Occipital lobe (tissue), 1 donor: ENCODE measurements at regions not wholly inside any gene's neighbourhood (a gene's known extent, or its start where the extent isn't known, plus 50 kb on each side); places are given as distances from the start of the nearest gene placed in this dataset.
"Not testable (repeated sequence)": the region's sequence is repeated elsewhere in the genome, so short reads cannot be mapped to it uniquely, and the experiment has no call there.

Experiments used
- DNase-seq: peaks from one replicate; lab custom pipeline; 2025; lab: John Stamatoyannopoulos, UW

DNA sequence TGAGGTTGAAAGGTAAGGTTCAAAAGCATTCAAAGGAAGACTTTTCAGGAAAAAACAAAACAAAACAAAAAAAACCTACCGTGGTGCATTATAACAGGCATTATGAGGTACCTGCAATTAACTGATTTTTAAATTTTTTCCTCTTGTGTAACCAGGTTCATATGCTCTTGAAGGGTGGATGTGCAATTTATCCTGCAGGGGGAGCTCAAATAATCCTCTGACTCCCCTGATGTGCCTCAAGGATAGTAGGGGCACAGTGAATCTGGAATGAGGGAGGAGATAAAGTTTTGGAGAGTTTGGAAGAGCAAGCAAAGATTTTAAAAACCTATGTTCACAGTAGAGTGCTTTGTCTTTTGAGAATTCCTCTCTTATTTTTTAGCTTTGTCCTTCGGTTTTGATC lies 1349.4 kb downstream of the CDH8 start:
- DNase-seq, result no peak

DNA sequence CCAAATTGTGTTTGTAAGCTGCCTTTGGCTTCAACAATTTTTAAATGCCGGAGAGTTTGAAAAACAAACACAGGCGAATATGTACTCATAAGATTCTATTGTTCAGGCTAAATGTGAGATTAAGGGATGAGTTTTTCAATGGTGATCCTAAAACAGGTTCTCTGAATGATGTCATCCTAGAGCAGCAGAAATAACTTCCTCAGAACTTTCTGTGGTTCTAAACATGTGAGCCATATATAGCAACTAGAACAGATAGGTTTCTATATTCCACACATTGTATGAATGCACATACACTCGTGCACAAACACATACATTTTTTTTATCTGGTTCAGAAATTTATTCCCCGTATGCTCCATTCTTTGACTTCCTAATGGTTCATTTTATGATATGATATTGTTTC lies 1352.2 kb downstream of the CDH8 start:
- DNase-seq, result no peak

GRCh38 chr16:60682219-60682618 lies 1354.0 kb downstream of the CDH8 start:
- DNase-seq, result no peak

GRCh38 chr16:60681043-60681442 lies 1355.2 kb downstream of the CDH8 start:
- DNase-seq, result no peak

DNA sequence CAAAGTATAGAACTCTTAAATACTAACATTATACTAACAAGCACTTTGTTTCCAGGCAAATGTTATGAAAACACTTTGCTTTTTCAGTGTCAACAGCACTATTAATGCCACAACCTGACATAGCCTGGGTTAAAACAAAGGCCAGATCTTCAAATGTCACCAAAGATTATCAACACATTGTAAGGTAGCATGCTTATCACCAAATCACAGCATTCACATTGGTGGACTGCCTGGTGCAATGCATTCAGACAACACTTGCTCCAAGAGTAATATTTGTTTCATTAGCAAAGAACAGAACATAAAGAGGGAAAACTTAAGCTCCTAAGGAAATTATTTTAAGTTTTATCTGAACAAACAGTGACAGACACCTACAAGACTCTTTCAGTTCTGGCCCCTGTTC lies 1361.2 kb downstream of the CDH8 start:
- no peak for DNase-seq

- DNase-seq, result no peak
Measured at GRCh38 chr16:60674241-60674640, 1362.0 kb downstream of the CDH8 start.

DNA sequence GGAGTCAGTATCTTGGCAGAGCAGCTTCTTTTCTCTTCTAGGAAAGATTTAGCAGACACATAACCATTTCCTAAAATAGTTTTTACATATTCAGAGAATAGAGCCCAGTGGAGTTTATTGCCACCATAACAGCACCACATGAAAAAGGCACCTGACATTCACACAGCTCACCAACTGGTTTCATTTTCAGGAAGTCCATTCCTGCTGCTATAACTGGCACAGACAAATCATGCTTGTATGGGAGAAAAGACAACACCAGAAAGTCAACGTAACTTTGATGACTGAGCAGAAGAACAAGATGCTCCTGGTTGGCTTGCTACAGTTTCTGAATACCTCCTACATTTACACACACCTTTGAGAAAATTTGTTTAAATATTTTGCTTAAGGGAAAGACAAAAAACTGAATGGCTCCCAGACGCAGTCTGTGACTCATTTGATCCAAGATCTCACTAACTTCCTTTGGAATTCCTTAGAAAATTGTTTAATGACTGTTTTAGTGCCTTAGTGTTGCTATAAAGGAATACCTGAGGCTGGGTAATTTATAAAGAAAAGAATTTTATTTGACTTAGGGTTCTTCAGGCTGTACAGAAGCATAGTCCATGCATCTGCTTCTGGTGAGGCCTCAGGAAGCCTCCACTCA lies 1380.6 kb downstream of the CDH8 start:
- no peak for DNase-seq

- no peak for DNase-seq
Measured at GRCh38 chr16:60651346-60651745, 1384.9 kb downstream of the CDH8 start.

DNA sequence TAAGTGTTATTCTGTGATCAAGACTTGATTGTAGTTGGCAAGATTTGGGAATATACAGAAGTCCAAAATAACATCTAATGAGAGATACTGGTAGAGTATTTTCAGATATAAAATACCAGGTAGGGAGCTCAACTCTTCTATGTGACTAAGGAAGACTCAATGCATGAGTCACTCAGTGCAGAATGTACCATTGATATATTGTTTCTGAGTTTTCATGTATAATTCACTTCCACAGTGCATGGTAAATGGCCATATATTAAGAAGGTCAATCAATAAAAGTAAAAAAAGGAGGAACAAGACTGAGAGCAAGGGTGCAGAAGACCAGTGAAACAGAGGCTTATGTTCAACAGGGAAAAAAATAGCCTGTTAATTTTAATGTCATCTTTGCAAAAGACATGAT lies 1387.9 kb downstream of the CDH8 start:
- no peak for DNase-seq

- not testable (repeated sequence) for DNase-seq
Measured at GRCh38 chr16:60647388-60647787, 1388.8 kb downstream of the CDH8 start.

DNA sequence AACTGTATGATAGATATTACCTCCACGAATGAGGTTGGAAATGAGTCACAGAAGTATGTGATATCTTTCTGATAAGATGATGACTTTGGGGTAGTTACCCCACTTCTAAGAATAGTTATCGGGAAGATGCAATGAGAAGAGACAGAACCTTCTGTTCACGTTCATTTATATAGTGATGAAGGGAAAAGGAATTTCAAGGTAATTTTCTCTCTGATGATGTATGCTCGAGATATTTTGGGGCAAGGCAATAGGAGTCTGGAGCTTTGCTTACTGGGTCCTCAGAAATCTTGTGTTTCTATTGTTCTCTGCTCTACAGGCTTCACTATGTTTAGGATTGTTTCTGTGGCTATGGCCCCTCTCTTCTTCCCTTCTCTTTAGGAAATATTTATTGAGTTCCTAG lies 1389.6 kb downstream of the CDH8 start:
- no peak for DNase-seq

- DNase-seq, result no peak
Measured at GRCh38 chr16:60645541-60645940, 1390.7 kb downstream of the CDH8 start.

DNA sequence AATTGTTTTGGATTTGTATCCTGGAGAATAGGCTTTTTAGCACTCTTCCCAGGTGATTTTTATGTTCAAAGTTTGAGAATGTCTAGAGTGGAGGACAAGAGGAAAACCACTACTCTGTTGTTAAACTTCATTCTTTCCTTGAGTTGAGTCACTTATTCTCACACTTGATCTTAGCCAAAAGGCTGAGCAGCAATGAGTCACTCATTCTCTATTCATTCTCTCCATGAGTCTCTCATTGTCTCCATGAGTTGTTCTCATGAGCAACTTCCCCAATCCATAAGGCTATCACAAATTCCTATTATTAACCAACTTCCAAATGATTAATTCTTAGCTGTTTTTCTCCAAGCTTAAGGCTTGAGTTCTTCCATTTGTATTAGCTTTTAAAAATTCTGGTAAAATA lies 1393.3 kb downstream of the CDH8 start:
- no peak for DNase-seq

- no peak for DNase-seq
Measured at GRCh38 chr16:60641067-60641665, 1395.1 kb downstream of the CDH8 start.

DNA sequence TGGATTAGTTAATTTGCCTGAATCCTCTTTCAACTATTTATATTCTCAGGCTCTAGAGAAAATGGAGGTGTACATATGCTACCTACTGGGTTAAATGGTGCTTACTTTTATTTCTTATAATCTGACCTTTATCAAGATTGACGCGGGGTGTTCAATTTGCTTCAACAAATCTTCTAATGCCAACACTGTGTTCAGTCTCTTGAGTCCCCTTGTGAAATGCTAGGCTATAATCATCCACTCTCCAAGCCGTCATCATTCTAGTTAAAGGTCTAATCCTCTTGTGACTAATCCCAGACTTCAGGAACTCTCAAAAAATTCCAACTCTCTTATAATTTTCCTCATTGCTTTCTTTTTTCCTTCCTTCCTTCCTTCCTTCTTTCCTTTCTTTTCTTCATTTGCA lies 1396.2 kb downstream of the CDH8 start:
- no peak for DNase-seq

GRCh38 chr16:60636636-60637035 lies 1399.6 kb downstream of the CDH8 start:
- DNase-seq, result not testable (repeated sequence)

DNA sequence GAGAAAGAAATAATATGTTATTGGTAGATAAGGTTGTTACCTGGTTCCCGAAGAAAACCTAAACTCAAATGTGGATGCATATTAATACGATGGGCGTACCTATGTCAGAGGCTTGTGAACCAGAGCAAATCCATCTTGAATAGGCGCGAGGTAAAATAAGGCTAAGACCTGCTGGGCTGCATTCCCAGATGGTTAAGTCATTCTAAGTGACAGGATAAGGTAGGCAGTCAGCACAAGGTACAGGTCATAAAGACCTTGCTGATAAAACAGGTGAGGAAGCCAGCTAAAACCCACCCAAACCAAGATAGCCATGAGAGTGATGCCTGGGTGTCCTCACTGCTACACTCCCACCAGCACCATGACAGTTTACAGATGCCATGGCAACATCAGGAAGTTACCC lies 1400.1 kb downstream of the CDH8 start:
- no peak for DNase-seq

DNA sequence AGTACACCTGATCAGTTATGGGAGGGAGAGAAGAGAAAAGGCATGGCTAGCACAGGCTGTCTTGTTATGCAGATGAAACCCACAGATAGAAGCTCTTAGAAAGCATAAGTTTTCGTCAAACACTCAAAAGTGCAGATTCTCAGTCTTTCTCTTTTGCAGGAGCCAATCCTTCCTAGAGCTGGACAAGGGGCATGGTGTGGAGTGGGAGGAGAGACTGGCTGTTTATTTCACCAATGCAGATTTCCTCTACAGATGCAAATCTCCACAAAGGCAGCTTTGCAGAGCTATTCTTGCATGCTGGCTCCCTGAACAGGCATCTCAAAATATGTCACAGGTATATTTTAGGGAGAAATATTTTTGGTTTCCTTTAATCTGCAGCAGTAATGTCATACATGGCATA lies 1400.7 kb downstream of the CDH8 start:
- no peak for DNase-seq

- DNase-seq, result no peak
Measured at GRCh38 chr16:60611844-60612243, 1424.4 kb downstream of the CDH8 start.

DNA sequence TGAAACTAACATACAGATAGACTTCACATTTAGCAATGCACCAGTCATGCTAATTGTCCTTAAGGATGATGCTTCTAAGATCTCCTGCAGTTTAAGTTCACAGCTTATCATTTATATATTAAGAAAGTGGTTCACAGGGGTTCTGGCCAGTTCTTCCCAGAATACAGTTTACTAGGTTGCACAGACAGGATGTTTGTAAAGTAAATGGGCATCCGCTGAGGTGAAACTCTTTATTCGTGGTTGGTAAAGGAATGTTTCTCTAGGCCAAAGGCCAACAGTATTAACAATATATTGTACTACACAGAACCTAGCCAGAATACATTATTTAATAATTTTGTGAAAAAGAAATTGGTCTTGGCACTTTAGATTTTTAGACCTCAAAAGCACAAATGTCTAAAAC lies 1427.3 kb downstream of the CDH8 start:
- DNase-seq, result no peak

DNA sequence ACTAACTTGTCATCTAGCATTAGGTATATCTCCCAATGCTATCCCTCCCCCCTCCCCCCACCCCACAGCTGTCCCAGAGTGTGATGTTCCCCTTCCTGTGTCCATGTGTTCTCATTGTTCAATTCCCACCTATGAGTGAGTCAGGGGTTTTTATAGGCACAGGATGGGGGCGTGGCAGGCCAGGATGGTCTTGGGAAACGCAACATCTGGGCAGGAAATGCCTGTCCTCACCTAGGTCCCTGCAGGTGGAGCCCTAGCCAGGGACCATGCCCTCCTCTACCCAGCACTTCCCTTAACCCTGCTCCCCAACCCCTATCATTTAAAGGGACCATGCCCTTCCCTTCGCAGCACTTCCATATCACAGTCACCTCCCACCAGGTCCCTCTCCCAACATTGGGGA lies 1430.6 kb downstream of the CDH8 start:
- DNase-seq, result not testable (repeated sequence)

GRCh38 chr16:60605176-60605575 lies 1431.1 kb downstream of the CDH8 start:
- DNase-seq, result no peak

- no peak for DNase-seq
Measured at GRCh38 chr16:60586493-60586892, 1449.7 kb downstream of the CDH8 start.

DNA sequence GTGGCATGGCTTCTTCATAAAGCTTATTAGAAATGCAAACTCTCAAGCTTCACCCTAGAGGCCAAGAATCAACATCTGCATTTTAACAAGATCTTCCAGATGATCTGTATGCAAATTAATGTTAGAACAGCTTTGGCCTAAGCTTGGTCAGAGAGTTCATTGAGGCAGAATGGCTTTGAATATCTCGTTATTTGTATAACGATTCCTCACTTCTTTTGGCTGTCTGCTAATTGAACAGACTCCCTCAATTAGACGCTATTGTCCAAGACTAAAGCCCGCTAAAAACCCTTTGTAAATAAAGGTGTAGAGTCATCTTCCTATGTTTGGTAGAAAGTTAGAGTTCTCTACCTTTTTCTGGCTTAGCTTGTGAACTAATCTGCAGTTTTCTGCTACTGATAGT lies 1453.7 kb downstream of the CDH8 start:
- DNase-seq, result no peak
